T-helper 2 cell treated with Interferon-gamma antibody and Interleukin-4, amounts not matched to agents 5 μg/mL and 100 μg/mL, for 36 hours (primary cell): ENCODE measurements at regions not wholly inside any gene's neighbourhood (a gene's known extent, or its start where the extent isn't known, plus 50 kb on each side); places are given as distances from the start of the nearest gene placed in this dataset.
"Not testable (repeated sequence)": the region's sequence is repeated elsewhere in the genome, so short reads cannot be mapped to it uniquely, and the experiment has no call there.

Experiments used
- DNase-seq: peaks from one replicate; pipeline ENCODE4 v3.0.0; 2021; ENCODE audit warnings: low spot score
- H3K27ac Mint-ChIP-seq: one replicate; pipeline ENCODE4 v1.8.0; 2021; ENCODE audit warnings: mild to moderate bottlenecking, mixed read lengths
- H3K27me3 Mint-ChIP-seq: one replicate; pipeline ENCODE4 v1.8.0; 2021; ENCODE audit warnings: low read depth, mixed read lengths
- H3K36me3 Mint-ChIP-seq: one replicate; pipeline ENCODE4 v1.8.0; 2021; ENCODE audit warnings: low read depth, mixed read lengths
- H3K4me1 Mint-ChIP-seq: one replicate; pipeline ENCODE4 v1.8.0; 2021; ENCODE audit warnings: low read depth, mixed read lengths
- H3K4me3 Mint-ChIP-seq: one replicate; pipeline ENCODE4 v1.8.0; 2022; ENCODE audit warnings: mild to moderate bottlenecking, moderate library complexity, mixed read lengths
- H3K9me3 Mint-ChIP-seq: one replicate; pipeline ENCODE4 v1.8.0; 2021; ENCODE audit warnings: mixed read lengths

- peak; percentile 38 for DNase-seq
- peak overlapping the region; percentile 69 for H3K27ac Mint-ChIP-seq
- not testable (repeated sequence) for H3K36me3 Mint-ChIP-seq, H3K9me3 Mint-ChIP-seq
- H3K4me3 Mint-ChIP-seq = peak overlapping the region; percentile 67
- H3K4me1 Mint-ChIP-seq = peaks cover 27% of the 10 kb centered on the region
- H3K27me3 Mint-ChIP-seq = peaks cover 38% of the 10 kb centered on the region
Measured at GRCh38 chr9:62798884-62799850, 1609.3 kb downstream of the SPATA31A7 start.

GRCh38 chr9:62799851-62800371 is 1610.1 kb downstream of the SPATA31A7 start:
- not testable (repeated sequence) for H3K27ac Mint-ChIP-seq, H3K9me3 Mint-ChIP-seq, H3K36me3 Mint-ChIP-seq, DNase-seq
- H3K4me3 Mint-ChIP-seq = peak overlapping the region; percentile 67
- peaks cover 45% of the 10 kb centered on the region for H3K27me3 Mint-ChIP-seq
- peaks cover 27% of the 10 kb centered on the region for H3K4me1 Mint-ChIP-seq

GRCh38 chr9:62800451-62801371 is 1610.9 kb downstream of the SPATA31A7 start:
- H3K4me3 Mint-ChIP-seq = peak overlapping the region; percentile 56
- H3K27ac Mint-ChIP-seq = peak overlapping the region; percentile 20
- not testable (repeated sequence) for H3K36me3 Mint-ChIP-seq, H3K9me3 Mint-ChIP-seq
- DNase-seq = peak; percentile 35
- H3K27me3 Mint-ChIP-seq = peaks cover 51% of the 10 kb centered on the region
- peaks cover 27% of the 10 kb centered on the region for H3K4me1 Mint-ChIP-seq

GRCh38 chr9:62801372-62801811 is 1611.6 kb downstream of the SPATA31A7 start:
- peaks cover 27% of the 10 kb centered on the region for H3K4me1 Mint-ChIP-seq
- H3K4me3 Mint-ChIP-seq = peak overlapping the region; percentile 56
- not testable (repeated sequence) for DNase-seq, H3K36me3 Mint-ChIP-seq, H3K9me3 Mint-ChIP-seq
- peaks cover 53% of the 10 kb centered on the region for H3K27me3 Mint-ChIP-seq
- H3K27ac Mint-ChIP-seq = peak overlapping the region; percentile 70

- Mint-ChIP-seq H3K4me3 (peak overlapping the region; percentile 56), H3K27me3 (peaks cover 54% of the 10 kb centered on the region), H3K27ac (peak overlapping the region; percentile 70), H3K4me1 (peaks cover 27% of the 10 kb centered on the region)
- not testable (repeated sequence) for H3K9me3 Mint-ChIP-seq, H3K36me3 Mint-ChIP-seq
- peak; percentile 82 for DNase-seq
Measured at GRCh38 chr9:62801961-62802718, 1612.3 kb downstream of the SPATA31A7 start.

GRCh38 chr9:62802719-62803079 is 1612.9 kb downstream of the SPATA31A7 start:
- peak overlapping the region; percentile 56 for H3K4me3 Mint-ChIP-seq
- not testable (repeated sequence) for DNase-seq, H3K36me3 Mint-ChIP-seq, H3K27ac Mint-ChIP-seq, H3K9me3 Mint-ChIP-seq
- peaks cover 54% of the 10 kb centered on the region for H3K27me3 Mint-ChIP-seq
- peaks cover 27% of the 10 kb centered on the region for H3K4me1 Mint-ChIP-seq

- H3K27ac Mint-ChIP-seq = peak overlapping the region; percentile 7
- peaks cover 57% of the 10 kb centered on the region for H3K27me3 Mint-ChIP-seq
- not testable (repeated sequence) for H3K36me3 Mint-ChIP-seq, H3K9me3 Mint-ChIP-seq, DNase-seq
- peak overlapping the region; percentile 56 for H3K4me3 Mint-ChIP-seq
- peaks cover 27% of the 10 kb centered on the region for H3K4me1 Mint-ChIP-seq
Measured at GRCh38 chr9:62803099-62803498, 1613.3 kb downstream of the SPATA31A7 start.

GRCh38 chr9:62804314-62804713 is 1614.5 kb downstream of the SPATA31A7 start:
- H3K27ac Mint-ChIP-seq, DNase-seq, H3K36me3 Mint-ChIP-seq, H3K9me3 Mint-ChIP-seq, H3K4me3 Mint-ChIP-seq: not testable (repeated sequence)
- Mint-ChIP-seq H3K4me1 (peaks cover 21% of the 10 kb centered on the region), H3K27me3 (peaks cover 56% of the 10 kb centered on the region)

- not testable (repeated sequence) for H3K4me3 Mint-ChIP-seq, H3K4me1 Mint-ChIP-seq, DNase-seq, H3K9me3 Mint-ChIP-seq, H3K36me3 Mint-ChIP-seq, H3K27ac Mint-ChIP-seq
- H3K27me3 Mint-ChIP-seq = peaks cover 41% of the 10 kb centered on the region
Measured at GRCh38 chr9:62807424-62807823, 1617.6 kb downstream of the SPATA31A7 start.

- not testable (repeated sequence) for DNase-seq, H3K36me3 Mint-ChIP-seq, H3K4me1 Mint-ChIP-seq, H3K4me3 Mint-ChIP-seq, H3K27ac Mint-ChIP-seq, H3K9me3 Mint-ChIP-seq
- H3K27me3 Mint-ChIP-seq = peaks cover 43% of the 10 kb centered on the region
Measured at GRCh38 chr9:62808081-62808480, 1618.2 kb downstream of the SPATA31A7 start.

- not testable (repeated sequence) for H3K4me3 Mint-ChIP-seq, H3K27ac Mint-ChIP-seq, H3K9me3 Mint-ChIP-seq, H3K4me1 Mint-ChIP-seq, H3K36me3 Mint-ChIP-seq, DNase-seq
- H3K27me3 Mint-ChIP-seq = peaks cover 37% of the 10 kb centered on the region
Measured at GRCh38 chr9:62810318-62810717, 1620.5 kb downstream of the SPATA31A7 start.

- peaks cover 32% of the 10 kb centered on the region for H3K27me3 Mint-ChIP-seq
- not testable (repeated sequence) for DNase-seq, H3K4me3 Mint-ChIP-seq, H3K4me1 Mint-ChIP-seq, H3K36me3 Mint-ChIP-seq, H3K27ac Mint-ChIP-seq, H3K9me3 Mint-ChIP-seq
Measured at GRCh38 chr9:62810811-62811315, 1621.0 kb downstream of the SPATA31A7 start.

GRCh38 chr9:62815436-62815835 is 1625.6 kb downstream of the SPATA31A7 start:
- not testable (repeated sequence) for DNase-seq, H3K36me3 Mint-ChIP-seq, H3K9me3 Mint-ChIP-seq, H3K27ac Mint-ChIP-seq, H3K4me1 Mint-ChIP-seq, H3K4me3 Mint-ChIP-seq
- H3K27me3 Mint-ChIP-seq = peaks cover 27% of the 10 kb centered on the region
